NCI-H82 treated with DMSO at 0.1 percent for 48 hours (cell line): ENCODE measurements at regions not wholly inside any gene's neighbourhood (a gene's known extent, or its start where the extent isn't known, plus 50 kb on each side); places are given as distances from the start of the nearest gene placed in this dataset.

Experiments used
- DNase-seq: peaks from one replicate; lab custom pipeline; 2025; ENCODE audit not compliant: unreplicated experiment; lab: John Stamatoyannopoulos, UW

GRCh38 chr4:8737075-8737474 lies 134.6 kb downstream of the HMX1 start:
- no peak for DNase-seq

DNA sequence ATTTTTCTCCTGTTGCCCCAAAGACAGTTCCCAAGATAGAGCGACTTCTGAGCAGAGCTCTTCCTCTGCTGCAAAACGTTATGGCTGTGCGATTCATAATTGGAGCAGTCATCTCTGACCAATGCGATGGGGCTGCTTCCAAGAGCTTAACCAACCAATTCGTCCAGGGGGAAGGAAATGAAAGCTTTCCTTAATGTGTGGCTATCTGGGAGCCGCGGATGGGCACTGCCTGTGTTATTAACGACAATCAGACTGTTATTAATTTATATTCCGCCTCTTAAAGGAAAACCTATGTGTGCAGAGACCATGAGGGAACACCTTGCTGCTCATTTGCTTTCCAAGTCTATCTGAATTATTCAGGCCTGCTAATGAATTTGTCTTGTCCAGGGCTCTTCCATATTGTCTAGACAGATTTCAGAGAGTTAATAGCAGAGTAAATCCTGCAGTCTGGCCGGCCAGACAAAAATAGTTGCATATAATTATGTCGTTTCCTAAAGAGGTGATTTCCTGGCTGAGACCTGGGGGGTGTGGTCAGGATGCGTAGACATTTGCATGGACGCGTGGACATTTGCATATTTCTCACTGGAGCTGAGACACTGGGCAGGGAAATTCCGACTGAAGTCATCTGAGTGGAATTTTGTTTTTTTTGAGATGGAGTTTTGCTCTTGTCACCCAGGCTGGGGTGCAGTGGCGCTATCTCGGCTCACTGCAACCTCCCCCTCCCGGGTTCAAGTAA lies 135.4 kb downstream of the HMX1 start:
- DNase-seq: no peak

DNA sequence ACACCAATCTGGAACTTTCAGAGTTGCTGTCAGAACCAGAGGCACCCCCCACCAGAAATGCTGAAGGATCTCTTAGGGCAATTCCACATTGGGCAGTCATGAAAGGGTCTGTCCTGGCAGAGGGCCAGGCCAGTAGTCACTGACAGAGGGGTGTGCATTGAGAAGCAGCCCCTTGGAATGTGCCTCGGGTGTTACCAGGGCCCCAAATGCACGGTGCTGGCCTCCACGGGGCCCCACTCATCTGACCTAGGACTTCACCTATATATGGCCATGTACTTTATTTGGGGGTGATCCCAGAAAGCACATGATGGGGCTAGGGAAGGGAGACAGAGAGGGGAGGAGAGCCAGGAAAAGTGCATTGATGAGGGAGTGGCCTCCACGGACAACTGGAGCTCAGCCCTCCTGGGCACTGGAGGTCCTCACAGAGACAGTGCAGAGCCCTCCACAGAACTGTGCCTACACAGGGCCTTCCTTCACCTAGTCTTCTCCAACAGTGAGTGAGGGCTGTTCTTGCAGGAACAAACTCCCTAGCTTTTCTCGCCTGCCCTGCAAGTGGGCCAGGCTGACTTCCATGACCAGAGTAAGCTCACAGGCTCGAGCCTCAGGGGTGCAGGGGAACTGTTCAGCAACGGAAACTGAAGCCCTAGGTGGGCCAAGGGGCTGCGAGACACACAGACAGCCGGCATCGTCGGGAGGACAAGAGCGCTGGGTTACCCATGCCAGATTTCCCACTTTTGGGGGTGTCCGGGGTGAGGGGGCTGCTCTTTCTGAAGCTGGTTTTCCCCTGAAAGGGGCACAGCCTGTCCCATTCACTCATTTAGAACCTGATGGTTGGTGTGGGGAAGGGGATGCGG lies 136.2 kb downstream of the HMX1 start:
- no peak for DNase-seq

- no peak for DNase-seq
Measured at GRCh38 chr4:8732681-8733243, 138.9 kb downstream of the HMX1 start.

- no peak for DNase-seq
Measured at GRCh38 chr4:8732092-8732491, 139.5 kb downstream of the CPZ start.

DNA sequence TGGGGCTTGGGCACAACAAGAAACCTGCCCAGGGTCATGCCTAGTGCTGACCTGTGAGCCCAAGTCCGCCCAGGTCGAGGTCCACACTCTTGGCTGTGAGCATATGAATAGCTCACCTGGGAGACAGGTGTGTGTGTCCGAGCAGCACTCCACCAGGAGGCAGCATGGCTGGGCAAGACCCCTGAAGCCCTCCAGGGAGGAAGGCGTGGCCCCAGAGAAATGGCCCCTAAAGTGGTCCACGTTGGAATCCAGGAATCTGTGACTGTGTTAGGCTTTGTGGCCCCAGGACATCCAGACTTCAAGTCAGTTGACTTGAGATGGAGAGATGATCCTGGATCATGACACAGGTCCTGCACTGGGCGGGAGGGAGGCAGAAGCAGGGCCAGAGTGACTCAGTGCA lies 138.8 kb downstream of the CPZ start:
- DNase-seq: no peak

DNA sequence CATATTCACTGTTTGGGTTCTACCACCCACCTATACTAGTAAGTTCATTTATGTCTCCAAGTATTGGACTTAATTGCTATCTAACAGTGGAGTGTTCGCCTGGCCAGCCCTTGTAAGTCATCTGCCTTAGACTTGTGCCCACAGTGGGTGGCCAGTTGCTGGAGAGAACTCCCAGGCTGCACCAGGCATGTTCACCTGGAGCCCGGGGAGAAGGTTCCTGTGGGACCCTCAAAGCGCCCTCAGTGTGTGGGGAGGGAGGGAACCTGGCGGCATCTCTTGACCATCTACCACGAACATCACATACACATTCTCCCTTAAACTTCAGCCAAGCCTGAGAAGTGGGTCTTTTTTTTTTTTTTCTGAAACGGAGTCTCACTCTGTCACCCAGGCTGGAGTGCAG lies 138.1 kb downstream of the CPZ start:
- DNase-seq: no peak

GRCh38 chr4:8730159-8730558 lies 137.6 kb downstream of the CPZ start:
- DNase-seq: no peak

- DNase-seq: no peak
Measured at GRCh38 chr4:8729408-8730149, 137.0 kb downstream of the CPZ start.

DNA sequence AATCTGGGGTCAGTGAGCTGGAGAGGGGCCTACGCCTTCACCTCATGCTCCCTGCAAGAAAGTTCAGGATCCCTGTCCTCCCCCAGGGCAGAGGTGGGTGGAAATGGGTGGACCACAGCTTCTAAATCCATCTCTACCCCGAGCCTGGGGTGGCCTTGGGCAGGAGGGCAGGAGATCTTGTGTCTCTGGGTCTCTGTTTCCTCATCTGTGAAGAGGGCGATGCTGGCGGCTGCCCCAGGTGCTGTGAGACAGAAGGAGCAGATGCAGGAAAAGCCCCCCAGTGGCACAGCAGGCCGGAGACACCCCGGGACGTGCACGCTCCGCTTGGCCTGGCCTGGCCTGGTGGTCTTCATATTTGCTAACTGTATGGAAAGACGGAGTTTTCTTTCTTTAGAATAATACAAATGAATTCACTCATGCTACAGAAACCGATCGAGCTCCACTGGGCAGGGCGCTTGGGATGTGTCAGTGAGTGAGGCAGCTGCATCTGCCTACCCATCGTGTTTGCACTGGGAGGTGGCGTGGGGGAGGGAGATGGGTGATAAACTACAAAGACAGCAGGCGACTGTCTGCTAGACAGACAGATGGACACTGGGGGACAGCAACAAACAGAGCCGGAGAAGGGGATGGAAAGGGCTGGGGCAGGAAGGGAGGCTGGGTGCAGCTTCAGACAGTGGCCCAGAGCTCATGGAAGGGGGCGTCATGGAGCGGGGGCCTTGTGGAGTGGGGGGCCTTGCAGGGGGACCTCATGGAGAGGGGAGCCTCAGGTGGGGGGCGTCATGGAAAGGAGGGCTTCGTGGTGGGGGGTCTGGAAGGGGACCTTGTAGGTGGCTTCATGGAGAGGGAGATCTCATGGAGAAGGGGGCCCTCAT lies 136.2 kb downstream of the CPZ start:
- DNase-seq: no peak

- no peak for DNase-seq
Measured at GRCh38 chr4:8727546-8728510, 135.3 kb downstream of the CPZ start.

- no peak for DNase-seq
Measured at GRCh38 chr4:8727131-8727530, 134.6 kb downstream of the CPZ start.

- DNase-seq: no peak
Measured at GRCh38 chr4:8726344-8726851, 133.8 kb downstream of the CPZ start.

DNA sequence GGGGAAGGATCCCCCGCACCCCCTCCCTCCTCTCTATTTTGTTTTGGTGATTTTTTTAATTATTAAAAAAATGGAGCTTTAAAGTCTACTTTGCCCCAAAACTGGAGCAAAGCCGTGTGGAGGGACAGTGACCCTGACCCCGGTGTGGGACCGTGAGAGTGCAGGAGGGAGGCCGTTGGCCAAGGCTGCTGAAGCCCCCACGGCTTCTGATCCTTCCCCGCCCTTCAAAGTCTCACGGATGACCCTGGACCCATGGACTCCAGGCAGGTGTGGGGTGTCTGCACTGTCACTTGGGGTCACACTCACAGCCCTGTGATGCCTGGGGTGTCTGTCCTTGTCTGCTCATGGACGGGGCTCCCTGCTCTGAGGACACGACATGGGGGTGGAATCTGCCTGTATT lies 133.3 kb downstream of the CPZ start:
- no peak for DNase-seq

DNA sequence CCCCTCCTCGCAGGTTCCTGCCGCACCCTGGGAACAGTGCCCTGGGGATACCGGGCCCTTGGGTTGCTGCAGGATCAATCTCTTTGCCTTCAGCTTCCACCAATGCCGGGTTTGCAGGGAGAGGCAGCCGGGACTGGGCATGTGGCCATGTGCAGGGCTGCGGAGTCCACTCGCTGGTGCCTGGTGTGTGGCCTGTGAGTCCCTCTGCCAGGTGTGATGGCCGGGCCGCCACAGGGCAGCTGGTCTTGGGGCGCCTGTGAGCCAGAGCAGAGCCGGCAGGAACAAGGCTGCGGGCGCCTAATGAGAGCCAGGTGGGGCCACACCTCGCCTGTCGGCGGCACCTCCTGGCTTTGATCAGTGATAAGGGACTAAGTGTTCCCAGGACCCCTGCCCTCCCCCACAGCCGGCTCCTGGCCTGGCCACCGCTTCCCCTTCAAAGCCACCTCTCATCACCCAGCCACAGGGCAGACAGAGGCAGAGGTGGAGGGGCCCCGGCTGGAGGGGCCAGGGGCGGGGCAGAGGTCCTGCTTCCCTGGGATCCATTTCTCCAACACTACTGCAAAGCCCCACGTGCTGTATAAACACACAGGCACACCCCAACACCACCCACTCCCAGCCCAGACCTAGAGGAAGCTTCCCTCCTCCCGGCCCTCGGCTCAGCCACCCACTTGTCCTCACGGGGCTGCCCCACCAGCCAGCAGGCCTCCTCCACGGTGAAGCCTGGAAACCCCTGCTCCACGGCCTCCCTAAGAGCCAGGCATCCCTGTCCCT lies 132.7 kb downstream of the CPZ start:
- DNase-seq: no peak

GRCh38 chr4:8724436-8725070 lies 132.0 kb downstream of the CPZ start:
- no peak for DNase-seq

DNA sequence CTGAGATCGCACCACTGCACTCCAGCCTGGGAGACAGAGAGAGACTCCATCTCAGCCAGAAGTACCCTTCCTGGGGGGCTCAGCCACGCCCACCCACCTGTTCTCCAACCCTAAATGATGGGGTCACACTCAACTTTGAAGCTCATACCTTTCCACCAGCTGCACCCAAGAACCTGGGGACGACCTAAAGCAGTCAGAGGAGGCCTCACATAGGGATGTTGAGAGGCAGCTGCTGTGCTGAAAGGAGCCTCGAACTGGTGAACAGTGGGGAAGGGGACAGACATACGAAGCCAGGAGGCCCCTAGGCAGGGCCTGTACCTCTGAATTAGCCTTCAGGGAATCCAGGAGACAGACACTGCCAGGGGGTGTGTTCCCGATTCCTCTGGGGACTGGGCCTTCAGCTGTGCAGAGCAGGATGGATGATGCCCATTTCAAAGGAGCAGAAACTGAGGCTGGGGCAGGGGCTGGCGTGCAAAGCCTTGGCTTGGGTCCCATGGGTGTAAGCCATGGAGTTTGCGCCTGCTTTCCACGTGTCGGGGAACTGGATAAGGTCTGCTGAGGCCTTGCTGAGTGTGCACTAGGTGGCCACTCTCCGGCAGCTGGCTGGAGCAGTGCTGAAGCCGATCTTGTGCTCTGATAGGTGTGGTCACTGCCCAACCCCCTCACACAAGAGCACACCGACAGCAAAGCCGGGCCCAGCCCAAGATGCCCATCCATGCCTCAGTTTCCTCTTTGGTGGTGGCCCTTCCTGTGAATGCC lies 130.8 kb downstream of the CPZ start:
- no peak for DNase-seq
